B cell (primary cell): ENCODE measurements at regions not wholly inside any gene's neighbourhood (a gene's known extent, or its start where the extent isn't known, plus 50 kb on each side); places are given as distances from the start of the nearest gene placed in this dataset.

ENCODE experiments used
- ATAC-seq: fragments of 200-7000 bp; cut with Tn5 transposase; one replicate; pipeline ENCODE4 v1.10.0; 2021; ENCODE audit warnings: low read depth, mild to moderate bottlenecking, moderate number of reproducible peaks, moderate library complexity
- CTCF ChIA-PET: fragments of 350-600 bp; sonication (Branson Sonifier 250); formaldehyde crosslinking; loops from one replicate; lab custom pipeline; 2021; ENCODE audit warnings: antibody characterized with exemption, inconsistent platforms; lab: Charles Lee
- POLR2A ChIA-PET: fragments of 350-600 bp; sonication (Branson Sonifier 250); formaldehyde crosslinking; loops from one replicate; lab custom pipeline; 2021; ENCODE audit warnings: antibody characterized with exemption; lab: Charles Lee
- DNase-seq: peaks from one replicate; pipeline ENCODE4 v3.0.0; 2013
- H2AFZ ChIP-seq: 2 replicates; pipeline ENCODE4 v1.6.1; 2012; ENCODE audit warnings: mild to moderate bottlenecking, low read depth, low read length; ENCODE audit not compliant: insufficient read depth, poor library complexity, severe bottlenecking
- H3K27ac ChIP-seq, 2 donors: 1 replicate in 1 of 2; 2 replicates in 1 of 2; pipeline ENCODE4 v1.5.1; 2012 to 2013; ENCODE audit warnings: low read length in 2 of 2, mild to moderate bottlenecking in 2 of 2, moderate library complexity in 1 of 2
- H3K27me3 ChIP-seq, 4 experiments: fragments of 200-600 bp in 1 of 4; sonication (generic) in 1 of 4; replicated peaks in 1 of 4; 1 replicate in 2 of 4; 2 replicates in 2 of 4; pipeline versions ENCODE4 v1.6.1 to v1.7.0; 2013 to 2016; ENCODE audit warnings: low read length in 3 of 4, mild to moderate bottlenecking in 2 of 4, mixed read lengths in 1 of 4, moderate library complexity in 1 of 4; ENCODE audit not compliant: insufficient read depth in 4 of 4, control insufficient read depth in 3 of 4; ENCODE audit errors: control extremely low read depth in 1 of 4
- H3K36me3 ChIP-seq, 2 experiments: replicated peaks in 1 of 2; 1 replicate in 1 of 2; 2 replicates in 1 of 2; pipeline versions ENCODE4 v1.6.1 to v1.7.1; 2013; ENCODE audit warnings: low read length in 1 of 2; ENCODE audit not compliant: insufficient read depth in 2 of 2, control insufficient read depth in 1 of 2; ENCODE audit errors: control extremely low read depth in 1 of 2, extremely low read depth in 1 of 2
- H3K4me1 ChIP-seq, 2 donors: fragments of 200-600 bp in 1 of 2; sonication (generic) in 1 of 2; 1 replicate in 1 of 2; 2 replicates in 1 of 2; pipeline versions ENCODE4 v1.5.1 to v1.6.1; 2013 to 2017; ENCODE audit warnings: low read length in 2 of 2; ENCODE audit not compliant: control insufficient read depth in 2 of 2, insufficient read depth in 2 of 2
- H3K4me2 ChIP-seq: replicated peaks from 2 replicates; pipeline ENCODE3; 2012; ENCODE audit warnings: mild to moderate bottlenecking, low read depth, low read length; ENCODE audit not compliant: poor library complexity, severe bottlenecking
- H3K4me3 ChIP-seq, 5 experiments: fragments of 200-600 bp in 1 of 5; sonication (generic) in 1 of 5; 1 replicate in 3 of 5; 2 replicates in 2 of 5; pipeline versions ENCODE4 v1.5.1 to v1.7.0; 2011 to 2016; ENCODE audit warnings: low read length in 4 of 5, mild to moderate bottlenecking in 4 of 5, low read depth in 2 of 5, control low read depth in 1 of 5, moderate library complexity in 1 of 5; ENCODE audit not compliant: insufficient read depth in 1 of 5; ENCODE audit errors: control extremely low read depth in 1 of 5, extremely low read depth in 1 of 5
- H3K79me2 ChIP-seq: fragments of 200-600 bp; sonication (generic); one replicate; pipeline ENCODE4 v1.6.0; 2016; ENCODE audit warnings: low read length; ENCODE audit not compliant: control insufficient read depth, insufficient read depth
- H3K9ac ChIP-seq: fragments of 200-600 bp; sonication (generic); 2 replicates; pipeline ENCODE4 v1.6.1; 2017; ENCODE audit warnings: mild to moderate bottlenecking, low read length, moderate library complexity
- H3K9me3 ChIP-seq, 3 donors: one replicate each; pipeline versions ENCODE4 v1.6.1 to v1.7.1; 2013; ENCODE audit warnings: low read length in 2 of 3; ENCODE audit not compliant: control insufficient read depth in 2 of 3, insufficient read depth in 1 of 3; ENCODE audit errors: control extremely low read depth in 1 of 3
- H4K20me1 ChIP-seq: 2 replicates; pipeline ENCODE4 v1.6.0; 2012; ENCODE audit warnings: mild to moderate bottlenecking, low read length; ENCODE audit not compliant: insufficient read depth, control insufficient read depth, poor library complexity, severe bottlenecking
- H3K27ac Mint-ChIP-seq: one replicate; pipeline ENCODE4 v1.8.0; 2021; ENCODE audit warnings: mixed read lengths
- H3K27me3 Mint-ChIP-seq: one replicate; pipeline ENCODE4 v1.8.0; 2021; ENCODE audit warnings: mixed read lengths
- H3K4me1 Mint-ChIP-seq: one replicate; pipeline ENCODE4 v1.8.0; 2021; ENCODE audit warnings: mixed read lengths
- H3K4me3 Mint-ChIP-seq: one replicate; pipeline ENCODE4 v1.8.0; 2021; ENCODE audit warnings: mixed read lengths
- H3K9me3 Mint-ChIP-seq: one replicate; pipeline ENCODE4 v1.8.0; 2022; ENCODE audit warnings: mixed read lengths; ENCODE audit not compliant: insufficient read depth
- EZH2 ChIP-seq: IDR thresholded peaks from 2 replicates; pipeline ENCODE4 v1.6.1; 2012; ENCODE audit warnings: borderline replicate concordance, low read depth, mild to moderate bottlenecking, moderate library complexity, low read length; ENCODE audit not compliant: insufficient read depth, poor library complexity, severe bottlenecking
- WGBS: methylation state at CpG from one replicate; pipeline ENCODE4 v1.1.5; 2013; ENCODE audit warnings: missing lambda C conversion rate; ENCODE audit not compliant: insufficient coverage; 5-methylcytosine and 5-hydroxymethylcytosine counted together
- intact Hi-C: fragments of 100-400 bp; cut with micrococcal nuclease; formaldehyde crosslinking; loops from one replicate; pipeline ENCODE4 v1.10.0; 2022
- TF ChIP-seq, protein P1 (sequence below): fragments of 200-600 bp; IDR thresholded peaks from one replicate; pipeline ENCODE4 v1.8.0; 2022; ENCODE audit warnings: antibody characterized with exemption, mild to moderate bottlenecking

- H3K9me3 ChIP-seq: no peaks in the 10 kb centered on the region
- no peak overlapping the region for H3K27ac ChIP-seq
- CTCF ChIA-PET: interaction anchor here (1.0 kb wide), 2 partner anchors 13 to 21 kb away, joined by 3 read pairs; no protein-coding TSS in a partner anchor
- no peaks in the 10 kb centered on the region for H3K4me1 ChIP-seq
- Mint-ChIP-seq H3K9me3 (no peaks in the 10 kb centered on the region), H3K4me3 (no peak overlapping the region), H3K27ac (no peak overlapping the region), H3K27me3 (peaks cover 28% of the 10 kb centered on the region), H3K4me1 (no peaks in the 10 kb centered on the region)
- no peak overlapping the region for H3K4me2 ChIP-seq
- 81% methylated on average over 7 of the region's 10 CpGs for WGBS
- TF ChIP-seq, protein P1, sequence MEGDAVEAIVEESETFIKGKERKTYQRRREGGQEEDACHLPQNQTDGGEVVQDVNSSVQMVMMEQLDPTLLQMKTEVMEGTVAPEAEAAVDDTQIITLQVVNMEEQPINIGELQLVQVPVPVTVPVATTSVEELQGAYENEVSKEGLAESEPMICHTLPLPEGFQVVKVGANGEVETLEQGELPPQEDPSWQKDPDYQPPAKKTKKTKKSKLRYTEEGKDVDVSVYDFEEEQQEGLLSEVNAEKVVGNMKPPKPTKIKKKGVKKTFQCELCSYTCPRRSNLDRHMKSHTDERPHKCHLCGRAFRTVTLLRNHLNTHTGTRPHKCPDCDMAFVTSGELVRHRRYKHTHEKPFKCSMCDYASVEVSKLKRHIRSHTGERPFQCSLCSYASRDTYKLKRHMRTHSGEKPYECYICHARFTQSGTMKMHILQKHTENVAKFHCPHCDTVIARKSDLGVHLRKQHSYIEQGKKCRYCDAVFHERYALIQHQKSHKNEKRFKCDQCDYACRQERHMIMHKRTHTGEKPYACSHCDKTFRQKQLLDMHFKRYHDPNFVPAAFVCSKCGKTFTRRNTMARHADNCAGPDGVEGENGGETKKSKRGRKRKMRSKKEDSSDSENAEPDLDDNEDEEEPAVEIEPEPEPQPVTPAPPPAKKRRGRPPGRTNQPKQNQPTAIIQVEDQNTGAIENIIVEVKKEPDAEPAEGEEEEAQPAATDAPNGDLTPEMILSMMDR: no peak
- no peak for TF ChIP-seq EZH2
- no peaks in the 10 kb centered on the region for H3K36me3 ChIP-seq
- DNase-seq: no peak
- H3K27me3 ChIP-seq: peaks cover 0 to 4% (median 2%) of the 10 kb centered on the region in 4 experiments
- no peak overlapping the region for H3K9ac ChIP-seq
- no peaks in the 10 kb centered on the region for H4K20me1 ChIP-seq
- H3K4me3 ChIP-seq: no peak overlapping the region
- no peaks in the 10 kb centered on the region for H3K79me2 ChIP-seq
- ATAC-seq: no peak
- POLR2A ChIA-PET: interaction anchor here (0.6 kb wide), 1 partner anchor 537 kb away, joined by 3 read pairs; no protein-coding TSS in a partner anchor
- intact Hi-C loops: no loop called here
- no peak overlapping the region for H2AFZ ChIP-seq
Observed at GRCh38 chr6:4189249-4189648, 53.9 kb upstream of the ECI2 start.

DNA sequence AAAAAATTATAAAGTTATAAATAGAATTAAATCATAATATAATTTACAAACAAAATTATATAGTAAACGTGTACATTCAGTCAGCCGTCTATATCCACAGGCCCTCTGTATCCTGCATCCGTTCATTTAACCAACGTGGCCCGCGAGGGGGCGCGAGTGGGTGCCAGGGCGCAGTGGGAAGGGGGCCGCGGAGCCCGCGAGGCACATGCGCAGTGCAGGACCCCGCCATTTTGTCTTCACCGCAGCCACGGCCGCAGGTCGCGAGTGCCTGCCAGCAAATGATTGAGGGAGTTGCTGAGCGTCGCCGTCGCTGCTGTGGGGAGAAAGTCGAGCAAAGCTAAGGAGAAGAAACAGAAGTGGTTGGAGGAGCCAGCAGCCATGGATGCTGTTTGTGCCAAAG is 53.4 kb upstream of the ECI2 start:
- intact Hi-C loops: no loop called here
- Mint-ChIP-seq H3K27me3 (peaks cover 28% of the 10 kb centered on the region), H3K9me3 (no peaks in the 10 kb centered on the region), H3K4me1 (no peaks in the 10 kb centered on the region), H3K27ac (no peak overlapping the region), H3K4me3 (no peak overlapping the region)
- no peaks in the 10 kb centered on the region for H3K9me3 ChIP-seq
- no peak overlapping the region for H3K4me3 ChIP-seq
- no peak for ATAC-seq
- DNase-seq: no peak
- peaks cover 0 to 4% (median 2%) of the 10 kb centered on the region in 4 experiments for H3K27me3 ChIP-seq
- no peak overlapping the region for H3K9ac ChIP-seq
- H3K27ac ChIP-seq: no peak overlapping the region
- 97% methylated on average over 23 of the region's 25 CpGs for WGBS
- no peak for TF ChIP-seq EZH2
- TF ChIP-seq, protein P1: no peak
- H3K4me2 ChIP-seq: no peak overlapping the region
- no peak overlapping the region for H2AFZ ChIP-seq
- no peaks in the 10 kb centered on the region for H3K4me1 ChIP-seq
- ChIA-PET CTCF (interaction anchor here (1.0 kb wide), 2 partner anchors 12 to 22 kb away, joined by 3 read pairs; no protein-coding TSS in a partner anchor), POLR2A (no interaction called here)
- no peaks in the 10 kb centered on the region for H3K36me3 ChIP-seq
- no peaks in the 10 kb centered on the region for H3K79me2 ChIP-seq
- H4K20me1 ChIP-seq: no peaks in the 10 kb centered on the region
